ENCODE measurements at regions not wholly inside any gene's neighbourhood (a gene's known extent, or its start where the extent isn't known, plus 50 kb on each side); places are given as distances from the start of the nearest gene placed in this dataset.

GRCh38 chr20:53707371-53708055, 113.9 kb upstream of the ZNF217 start:
- Histone ChIP-seq H3K4me3 (ENCODE audit: low read depth, low read length) (no peak overlapping the region), H3K9ac (ENCODE audit: low read depth, low read length) (no peak overlapping the region), H3K27me3 (ENCODE audit: control insufficient read depth, insufficient read depth, low read length) (no peaks in the 10 kb centered on the region), H3K4me1 (ENCODE audit: control insufficient read depth, insufficient read depth, low read length) (peaks cover 23% of the 10 kb centered on the region), H3K27ac (ENCODE audit: low read depth, low read length) (peak overlapping the region; percentile 16), H3K9me3 (ENCODE audit: control insufficient read depth, insufficient read depth, low read length) (no peaks in the 10 kb centered on the region), H3K36me3 (ENCODE audit: control insufficient read depth, insufficient read depth, low read length) (no peaks in the 10 kb centered on the region)

- H3K27me3 ChIP-seq (ENCODE audit: control insufficient read depth, insufficient read depth, low read length) = no peaks in the 10 kb centered on the region
- no peak overlapping the region for H3K27ac ChIP-seq (ENCODE audit: low read depth, low read length)
- no peak overlapping the region for H3K9ac ChIP-seq (ENCODE audit: low read depth, low read length)
- no peaks in the 10 kb centered on the region for H3K9me3 ChIP-seq (ENCODE audit: control insufficient read depth, insufficient read depth, low read length)
- H3K36me3 ChIP-seq (ENCODE audit: control insufficient read depth, insufficient read depth, low read length) = no peaks in the 10 kb centered on the region
- H3K4me1 ChIP-seq (ENCODE audit: control insufficient read depth, insufficient read depth, low read length) = peaks cover 16% of the 10 kb centered on the region
- H3K4me3 ChIP-seq (ENCODE audit: low read depth, low read length) = no peak overlapping the region
Observed at GRCh38 chr20:53706466-53707370, 113.1 kb upstream of the ZNF217 start.

DNA sequence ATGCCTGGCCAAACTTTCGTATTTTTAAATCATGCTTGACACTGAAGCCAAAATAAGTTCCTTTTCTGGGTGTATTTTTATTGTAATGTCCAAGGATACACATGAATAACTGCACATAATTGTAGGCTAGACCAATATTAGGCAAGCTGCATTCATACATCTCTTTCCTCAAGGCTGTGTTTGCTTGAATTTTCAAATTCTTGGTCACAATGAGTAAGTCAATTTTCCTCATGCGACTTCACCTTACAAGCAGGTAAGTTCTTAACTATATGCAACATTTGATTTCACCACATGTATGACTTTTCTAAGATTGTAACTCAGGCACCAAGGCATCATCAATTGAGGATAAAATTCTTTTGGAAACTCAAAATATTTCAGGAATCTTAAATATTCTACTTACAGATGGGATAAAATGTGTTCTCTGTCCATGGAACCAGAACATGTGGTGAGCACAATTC, 112.4 kb upstream of the ZNF217 start:
- Histone ChIP-seq H3K36me3 (ENCODE audit: control insufficient read depth, insufficient read depth, low read length) (no peaks in the 10 kb centered on the region), H3K4me1 (ENCODE audit: control insufficient read depth, insufficient read depth, low read length) (peaks cover 13% of the 10 kb centered on the region), H3K9me3 (ENCODE audit: control insufficient read depth, insufficient read depth, low read length) (no peaks in the 10 kb centered on the region), H3K4me3 (ENCODE audit: low read depth, low read length) (no peak overlapping the region), H3K27me3 (ENCODE audit: control insufficient read depth, insufficient read depth, low read length) (no peaks in the 10 kb centered on the region), H3K27ac (ENCODE audit: low read depth, low read length) (no peak overlapping the region), H3K9ac (ENCODE audit: low read depth, low read length) (no peak overlapping the region)

GRCh38 chr20:53702617-53703016, 109.0 kb upstream of the ZNF217 start:
- Histone ChIP-seq H3K4me1 (ENCODE audit: control insufficient read depth, insufficient read depth, low read length) (peaks cover 5% of the 10 kb centered on the region), H3K4me3 (ENCODE audit: low read depth, low read length) (no peak overlapping the region)

GRCh38 chr20:53699906-53700305, 106.3 kb upstream of the ZNF217 start:
- H3K4me1 ChIP-seq (ENCODE audit: control insufficient read depth, insufficient read depth, low read length) = no peaks in the 10 kb centered on the region
- H3K4me3 ChIP-seq (ENCODE audit: low read depth, low read length) = no peak overlapping the region
- no peak overlapping the region for H3K9ac ChIP-seq (ENCODE audit: low read depth, low read length)
- H3K9me3 ChIP-seq (ENCODE audit: control insufficient read depth, insufficient read depth, low read length) = no peaks in the 10 kb centered on the region
- H3K27ac ChIP-seq (ENCODE audit: low read depth, low read length) = no peak overlapping the region
- no peaks in the 10 kb centered on the region for H3K36me3 ChIP-seq (ENCODE audit: control insufficient read depth, insufficient read depth, low read length)
- no peaks in the 10 kb centered on the region for H3K27me3 ChIP-seq (ENCODE audit: control insufficient read depth, insufficient read depth, low read length)

More at GRCh38 chr20:53702617-53703016, 109.0 kb upstream of the ZNF217 start:
- H3K9ac ChIP-seq (ENCODE audit: low read depth, low read length) = no peak overlapping the region
- no peaks in the 10 kb centered on the region for H3K9me3 ChIP-seq (ENCODE audit: control insufficient read depth, insufficient read depth, low read length)
- no peaks in the 10 kb centered on the region for H3K27me3 ChIP-seq (ENCODE audit: control insufficient read depth, insufficient read depth, low read length)
- H3K27ac ChIP-seq (ENCODE audit: low read depth, low read length) = no peak overlapping the region
- no peaks in the 10 kb centered on the region for H3K36me3 ChIP-seq (ENCODE audit: control insufficient read depth, insufficient read depth, low read length)

- H3K36me3 ChIP-seq (ENCODE audit: control insufficient read depth, insufficient read depth, low read length) = no peaks in the 10 kb centered on the region
- no peak overlapping the region for H3K9ac ChIP-seq (ENCODE audit: low read depth, low read length)
- H3K4me3 ChIP-seq (ENCODE audit: low read depth, low read length) = no peak overlapping the region
- H3K9me3 ChIP-seq (ENCODE audit: control insufficient read depth, insufficient read depth, low read length) = no peaks in the 10 kb centered on the region
- H3K4me1 ChIP-seq (ENCODE audit: control insufficient read depth, insufficient read depth, low read length) = no peaks in the 10 kb centered on the region
- no peak overlapping the region for H3K27ac ChIP-seq (ENCODE audit: low read depth, low read length)
- no peaks in the 10 kb centered on the region for H3K27me3 ChIP-seq (ENCODE audit: control insufficient read depth, insufficient read depth, low read length)
Observed at GRCh38 chr20:53699085-53699674, 105.5 kb upstream of the ZNF217 start.

DNA sequence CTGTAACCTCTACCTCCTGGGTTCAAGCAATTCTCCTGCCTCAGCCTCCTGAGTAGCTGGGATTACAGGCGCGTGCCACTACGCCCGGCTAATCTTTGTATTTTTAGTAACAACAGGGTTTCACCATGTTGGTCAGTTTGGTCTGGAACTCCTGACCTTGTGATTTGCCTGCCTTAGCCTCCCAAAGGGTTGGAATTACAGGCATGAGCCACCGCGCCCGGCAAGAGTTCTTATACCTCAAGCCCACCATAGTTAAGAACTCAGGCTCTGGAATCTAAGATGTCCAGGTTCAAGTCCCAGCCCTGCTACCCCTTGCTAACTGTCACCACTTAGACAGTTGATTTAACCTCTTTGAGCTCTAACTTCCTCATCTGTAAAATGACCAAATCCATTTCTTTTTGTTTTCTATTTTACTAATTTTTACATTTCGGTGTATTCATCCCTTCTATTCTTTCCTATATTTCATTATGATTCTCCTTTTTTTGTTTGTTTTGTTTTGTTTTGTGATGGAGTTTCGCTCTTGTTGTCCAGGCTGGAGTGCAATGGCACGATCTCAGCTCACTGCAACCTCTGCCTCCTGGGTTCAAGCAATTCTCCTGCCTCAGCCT, 104.8 kb upstream of the ZNF217 start:
- Histone ChIP-seq H3K9me3 (ENCODE audit: control insufficient read depth, insufficient read depth, low read length) (no peaks in the 10 kb centered on the region), H3K27ac (ENCODE audit: low read depth, low read length) (no peak overlapping the region), H3K4me1 (ENCODE audit: control insufficient read depth, insufficient read depth, low read length) (no peaks in the 10 kb centered on the region), H3K9ac (ENCODE audit: low read depth, low read length) (no peak overlapping the region), H3K36me3 (ENCODE audit: control insufficient read depth, insufficient read depth, low read length) (no peaks in the 10 kb centered on the region), H3K4me3 (ENCODE audit: low read depth, low read length) (no peak overlapping the region), H3K27me3 (ENCODE audit: control insufficient read depth, insufficient read depth, low read length) (no peaks in the 10 kb centered on the region)

- H3K36me3 ChIP-seq (ENCODE audit: control insufficient read depth, insufficient read depth, low read length) = no peaks in the 10 kb centered on the region
- no peaks in the 10 kb centered on the region for H3K27me3 ChIP-seq (ENCODE audit: control insufficient read depth, insufficient read depth, low read length)
- no peak overlapping the region for H3K27ac ChIP-seq (ENCODE audit: low read depth, low read length)
- H3K9me3 ChIP-seq (ENCODE audit: control insufficient read depth, insufficient read depth, low read length) = no peaks in the 10 kb centered on the region
- no peaks in the 10 kb centered on the region for H3K4me1 ChIP-seq (ENCODE audit: control insufficient read depth, insufficient read depth, low read length)
- no peak overlapping the region for H3K9ac ChIP-seq (ENCODE audit: low read depth, low read length)
- no peak overlapping the region for H3K4me3 ChIP-seq (ENCODE audit: low read depth, low read length)
Observed at GRCh38 chr20:53695797-53696527, 102.3 kb upstream of the ZNF217 start.

GRCh38 chr20:53693262-53693871, 99.7 kb upstream of the ZNF217 start:
- Histone ChIP-seq H3K4me3 (ENCODE audit: low read depth, low read length) (no peak overlapping the region), H3K9me3 (ENCODE audit: control insufficient read depth, insufficient read depth, low read length) (no peaks in the 10 kb centered on the region), H3K9ac (ENCODE audit: low read depth, low read length) (no peak overlapping the region), H3K36me3 (ENCODE audit: control insufficient read depth, insufficient read depth, low read length) (no peaks in the 10 kb centered on the region), H3K4me1 (ENCODE audit: control insufficient read depth, insufficient read depth, low read length) (no peaks in the 10 kb centered on the region), H3K27me3 (ENCODE audit: control insufficient read depth, insufficient read depth, low read length) (no peaks in the 10 kb centered on the region), H3K27ac (ENCODE audit: low read depth, low read length) (no peak overlapping the region)

- Histone ChIP-seq H3K27ac (ENCODE audit: low read depth, low read length) (no peak overlapping the region), H3K27me3 (ENCODE audit: control insufficient read depth, insufficient read depth, low read length) (no peaks in the 10 kb centered on the region), H3K36me3 (ENCODE audit: control insufficient read depth, insufficient read depth, low read length) (no peaks in the 10 kb centered on the region), H3K9ac (ENCODE audit: low read depth, low read length) (no peak overlapping the region), H3K9me3 (ENCODE audit: control insufficient read depth, insufficient read depth, low read length) (no peaks in the 10 kb centered on the region), H3K4me1 (ENCODE audit: control insufficient read depth, insufficient read depth, low read length) (no peaks in the 10 kb centered on the region), H3K4me3 (ENCODE audit: low read depth, low read length) (no peak overlapping the region)
Observed at GRCh38 chr20:53692465-53693067, 98.9 kb upstream of the ZNF217 start.
